Bronchial epithelial cell (primary cell): ENCODE measurements at regions not wholly inside any gene's neighbourhood (a gene's known extent, or its start where the extent isn't known, plus 50 kb on each side); places are given as distances from the start of the nearest gene placed in this dataset.
"Not testable (repeated sequence)": the region's sequence is repeated elsewhere in the genome, so short reads cannot be mapped to it uniquely, and the experiment has no call there.

Source experiments
- DNase-seq: peaks from one replicate; pipeline ENCODE4 v3.0.0-alpha.2; 2010; ENCODE audit warnings: low read depth
- FAIRE-seq: peaks from 2 replicates; lab custom pipeline; 2011; peaks lifted over from hg19 to GRCh38; lab: Jason Lieb, UNC
- H3K27me3 ChIP-seq: 2 replicates; pipeline ENCODE4 v1.5.1; 2011; ENCODE audit warnings: low read length; ENCODE audit not compliant: control insufficient read depth, insufficient read depth
- H3K36me3 ChIP-seq: 2 replicates; pipeline ENCODE4 v1.5.1; 2011; ENCODE audit warnings: low read length; ENCODE audit not compliant: control insufficient read depth, insufficient read depth
- H3K4me3 ChIP-seq: 2 replicates; pipeline ENCODE4 v1.5.1; 2011; ENCODE audit warnings: mild to moderate bottlenecking, low read depth, low read length, control low read depth
- CTCF ChIP-seq: IDR thresholded peaks from 2 replicates; pipeline ENCODE4 v1.5.1; 2011; ENCODE audit warnings: mild to moderate bottlenecking, moderate library complexity, low read length, control low read depth, inconsistent platforms; ENCODE audit not compliant: insufficient read depth, severe bottlenecking

GRCh38 chr5:25415970-25416369 is 771.2 kb upstream of the CDH10 start:
- Histone ChIP-seq H3K27me3 (no peaks in the 10 kb centered on the region), H3K4me3 (no peak overlapping the region), H3K36me3 (no peaks in the 10 kb centered on the region)
- DNase-seq = no peak
- no peak for FAIRE-seq
- TF ChIP-seq CTCF = no peak

GRCh38 chr5:25414742-25415141 is 770.0 kb upstream of the CDH10 start:
- no peaks in the 10 kb centered on the region for H3K27me3 ChIP-seq
- no peak for TF ChIP-seq CTCF
- DNase-seq = peak; percentile 50
- H3K36me3 ChIP-seq = no peaks in the 10 kb centered on the region
- no peak overlapping the region for H3K4me3 ChIP-seq
- FAIRE-seq = no peak

GRCh38 chr5:25412116-25412661 is 767.4 kb upstream of the CDH10 start:
- no peak for DNase-seq
- Histone ChIP-seq H3K27me3 (no peaks in the 10 kb centered on the region), H3K4me3 (no peak overlapping the region), H3K36me3 (no peaks in the 10 kb centered on the region)
- TF ChIP-seq CTCF = no peak
- no peak for FAIRE-seq

GRCh38 chr5:25407365-25407764 is 762.6 kb upstream of the CDH10 start:
- FAIRE-seq, H3K36me3 ChIP-seq, H3K4me3 ChIP-seq, H3K27me3 ChIP-seq, DNase-seq: not testable (repeated sequence)

- H3K36me3 ChIP-seq = no peaks in the 10 kb centered on the region
- DNase-seq = no peak
- no peaks in the 10 kb centered on the region for H3K27me3 ChIP-seq
- H3K4me3 ChIP-seq = no peak overlapping the region
- no peak for TF ChIP-seq CTCF
- FAIRE-seq = no peak
Measured at GRCh38 chr5:25405850-25406249, 761.1 kb upstream of the CDH10 start.

GRCh38 chr5:25399878-25400480 is 755.2 kb upstream of the CDH10 start:
- Histone ChIP-seq H3K4me3 (no peak overlapping the region), H3K36me3 (no peaks in the 10 kb centered on the region), H3K27me3 (no peaks in the 10 kb centered on the region)
- FAIRE-seq (no peak), DNase-seq (no peak)
- no peak for TF ChIP-seq CTCF
